ENCODE measurements at regions not wholly inside any gene's neighbourhood (a gene's known extent, or its start where the extent isn't known, plus 50 kb on each side); places are given as distances from the start of the nearest gene placed in this dataset.

DNA sequence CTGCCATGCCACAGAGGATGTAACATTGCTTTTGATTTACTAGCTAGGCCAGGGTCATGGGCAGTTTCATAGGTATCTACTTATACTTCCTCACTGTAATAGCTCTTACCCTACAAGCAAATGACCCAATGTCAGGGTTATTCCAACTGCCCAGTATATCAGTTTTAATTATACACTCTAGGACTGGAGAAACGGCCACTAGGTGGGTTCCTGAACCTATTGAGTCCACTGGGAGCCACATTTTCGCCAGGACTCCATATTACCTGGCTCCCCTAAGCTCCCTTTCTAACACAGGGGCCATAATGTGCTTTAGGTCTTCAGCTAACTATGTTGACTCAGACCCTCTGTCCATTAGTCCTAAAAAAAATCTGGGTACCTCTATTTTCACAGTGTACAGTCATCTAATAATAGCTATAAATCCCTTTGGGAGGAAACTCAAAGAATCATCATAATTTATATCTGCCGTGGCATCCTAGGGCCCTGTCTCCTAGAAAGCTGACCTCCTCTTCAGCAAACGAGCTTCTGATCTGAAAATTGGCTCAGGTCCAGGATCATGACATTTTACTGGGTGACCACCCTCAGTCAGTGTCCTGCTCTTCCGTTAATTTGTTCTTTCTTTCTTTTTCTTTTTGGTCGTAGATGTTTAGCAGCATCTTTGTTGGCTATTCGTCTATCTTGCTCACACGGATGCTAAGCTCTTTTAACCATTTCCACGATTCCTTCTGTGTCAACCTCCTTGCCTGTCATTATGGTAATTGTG lies 244.3 kb downstream of the FAM76B start:
- no peak overlapping the region for H3K27ac ChIP-seq
- H3K4me3 ChIP-seq (ENCODE audit: low read depth in 1 of 2, low read length in 1 of 2) = no peak overlapping the region
- no peaks in the 10 kb centered on the region for H3K4me1 ChIP-seq (ENCODE audit: control insufficient read depth in 1 of 2, insufficient read depth in 1 of 2, low read depth in 1 of 2, low read length in 1 of 2)
- TF ChIP-seq, protein P1, sequence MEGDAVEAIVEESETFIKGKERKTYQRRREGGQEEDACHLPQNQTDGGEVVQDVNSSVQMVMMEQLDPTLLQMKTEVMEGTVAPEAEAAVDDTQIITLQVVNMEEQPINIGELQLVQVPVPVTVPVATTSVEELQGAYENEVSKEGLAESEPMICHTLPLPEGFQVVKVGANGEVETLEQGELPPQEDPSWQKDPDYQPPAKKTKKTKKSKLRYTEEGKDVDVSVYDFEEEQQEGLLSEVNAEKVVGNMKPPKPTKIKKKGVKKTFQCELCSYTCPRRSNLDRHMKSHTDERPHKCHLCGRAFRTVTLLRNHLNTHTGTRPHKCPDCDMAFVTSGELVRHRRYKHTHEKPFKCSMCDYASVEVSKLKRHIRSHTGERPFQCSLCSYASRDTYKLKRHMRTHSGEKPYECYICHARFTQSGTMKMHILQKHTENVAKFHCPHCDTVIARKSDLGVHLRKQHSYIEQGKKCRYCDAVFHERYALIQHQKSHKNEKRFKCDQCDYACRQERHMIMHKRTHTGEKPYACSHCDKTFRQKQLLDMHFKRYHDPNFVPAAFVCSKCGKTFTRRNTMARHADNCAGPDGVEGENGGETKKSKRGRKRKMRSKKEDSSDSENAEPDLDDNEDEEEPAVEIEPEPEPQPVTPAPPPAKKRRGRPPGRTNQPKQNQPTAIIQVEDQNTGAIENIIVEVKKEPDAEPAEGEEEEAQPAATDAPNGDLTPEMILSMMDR (IDR thresholded peaks at IDR 0.05) = no peak
- H3K27me3 ChIP-seq = no peaks in the 10 kb centered on the region
- H3K36me3 ChIP-seq = no peaks in the 10 kb centered on the region
- no peaks in the 10 kb centered on the region for H3K9me3 ChIP-seq

DNA sequence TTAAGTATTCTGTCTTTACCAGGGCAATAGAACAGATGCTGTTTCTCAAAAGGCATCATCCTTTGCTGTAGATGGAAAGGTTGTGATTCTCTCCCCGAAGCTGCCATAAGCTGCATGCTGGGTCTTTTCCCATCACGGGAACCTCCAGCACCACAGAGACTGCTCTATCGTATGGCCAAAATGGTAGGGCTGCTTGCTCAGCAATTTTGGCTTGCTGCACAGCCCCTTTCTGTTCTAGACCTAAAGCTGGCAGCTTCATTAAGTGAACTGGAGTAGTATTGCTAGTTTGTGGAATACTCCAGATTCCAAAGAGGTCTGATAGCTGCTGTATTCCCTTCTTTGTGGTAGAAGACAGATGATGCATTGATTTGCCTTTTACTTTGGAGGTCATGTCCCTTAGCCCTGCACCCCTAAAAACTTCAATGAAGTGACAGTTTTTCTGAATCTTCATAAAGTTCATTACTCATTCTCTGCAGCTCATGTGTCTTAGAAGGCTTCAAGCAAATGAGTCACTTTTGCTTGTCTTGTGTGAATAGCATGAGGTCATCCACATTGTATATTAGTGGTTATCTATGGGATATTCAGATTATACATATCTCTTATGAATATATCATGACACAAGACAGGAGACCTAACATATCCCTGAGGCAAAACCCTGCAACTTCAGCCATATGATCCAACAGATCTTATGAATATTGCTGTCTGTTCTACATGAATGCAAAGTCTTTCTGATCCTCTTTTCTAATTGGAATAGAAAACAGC lies 245.3 kb downstream of the FAM76B start:
- Histone ChIP-seq H3K27ac (no peak overlapping the region), H3K4me3 (ENCODE audit: low read depth in 1 of 2, low read length in 1 of 2) (no peak overlapping the region), H3K4me1 (ENCODE audit: control insufficient read depth in 1 of 2, insufficient read depth in 1 of 2, low read depth in 1 of 2, low read length in 1 of 2) (no peaks in the 10 kb centered on the region), H3K27me3 (no peaks in the 10 kb centered on the region), H3K9me3 (no peaks in the 10 kb centered on the region), H3K36me3 (no peaks in the 10 kb centered on the region)
- TF ChIP-seq, protein P1 (IDR thresholded peaks at IDR 0.05) = no peak

DNA sequence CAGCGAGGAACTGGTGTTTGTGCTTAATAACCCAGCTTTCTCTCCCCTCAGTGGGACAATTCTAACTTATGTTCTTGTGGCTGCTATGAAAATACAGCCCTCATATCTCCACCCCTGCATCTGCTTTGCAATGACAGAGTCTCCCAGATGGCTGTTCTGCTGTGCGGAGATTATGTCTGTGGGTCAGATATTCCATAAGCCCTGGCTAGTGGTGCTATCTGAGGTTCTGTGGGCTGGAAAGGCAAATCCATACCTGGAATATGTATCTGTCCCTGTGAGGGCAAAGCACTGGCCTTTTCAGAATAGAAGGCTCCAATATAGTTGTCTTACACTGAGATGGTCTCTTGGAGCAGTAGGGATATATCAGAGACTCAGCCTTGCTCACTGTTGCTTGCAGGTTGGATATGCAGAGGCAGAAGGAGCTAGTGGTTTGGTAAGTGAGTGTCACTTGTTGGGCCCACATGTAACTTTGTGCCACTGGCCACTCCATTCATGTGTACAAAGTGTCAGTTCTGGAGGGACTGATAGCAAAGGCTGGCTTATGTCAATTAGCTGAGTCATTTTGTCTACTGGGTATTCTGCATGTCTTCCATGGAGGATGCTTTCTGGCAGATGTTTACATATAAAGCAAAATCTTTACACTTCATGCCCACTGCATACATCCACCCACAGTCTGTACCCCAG lies 246.6 kb downstream of the FAM76B start:
- H3K36me3 ChIP-seq = no peaks in the 10 kb centered on the region
- no peaks in the 10 kb centered on the region for H3K9me3 ChIP-seq
- no peak overlapping the region for H3K27ac ChIP-seq
- no peaks in the 10 kb centered on the region for H3K27me3 ChIP-seq
- H3K4me1 ChIP-seq (ENCODE audit: control insufficient read depth in 1 of 2, insufficient read depth in 1 of 2, low read depth in 1 of 2, low read length in 1 of 2) = no peaks in the 10 kb centered on the region
- H3K4me3 ChIP-seq (ENCODE audit: low read depth in 1 of 2, low read length in 1 of 2) = no peak overlapping the region
- TF ChIP-seq, protein P1 (IDR thresholded peaks at IDR 0.05) = no peak

DNA sequence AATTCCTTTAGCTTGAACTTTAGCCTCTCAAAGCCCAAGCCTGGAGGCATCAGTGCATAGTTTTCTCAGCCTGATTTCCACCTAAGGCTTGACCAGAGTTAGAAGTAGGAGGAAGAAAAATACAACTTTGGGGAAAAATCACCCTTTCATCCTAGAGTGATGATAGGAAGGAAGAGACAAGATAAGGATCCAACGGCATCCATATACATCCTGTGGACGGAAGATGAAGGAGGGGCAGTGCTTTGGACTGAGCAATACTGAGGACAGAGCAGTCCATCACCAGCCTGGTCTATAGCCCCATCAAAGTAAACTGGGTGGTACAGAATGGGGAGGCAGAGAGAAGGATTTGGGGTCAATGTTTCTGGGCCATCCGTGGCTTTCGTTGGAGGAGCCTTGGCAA lies 247.9 kb downstream of the FAM76B start:
- no peak overlapping the region for H3K27ac ChIP-seq
- no peak overlapping the region for H3K4me3 ChIP-seq (ENCODE audit: low read depth in 1 of 2, low read length in 1 of 2)
- TF ChIP-seq, protein P1 (IDR thresholded peaks at IDR 0.05) = no peak
- no peaks in the 10 kb centered on the region for H3K27me3 ChIP-seq
- no peaks in the 10 kb centered on the region for H3K9me3 ChIP-seq
- H3K4me1 ChIP-seq (ENCODE audit: control insufficient read depth in 1 of 2, insufficient read depth in 1 of 2, low read depth in 1 of 2, low read length in 1 of 2) = no peaks in the 10 kb centered on the region
- no peaks in the 10 kb centered on the region for H3K36me3 ChIP-seq

DNA sequence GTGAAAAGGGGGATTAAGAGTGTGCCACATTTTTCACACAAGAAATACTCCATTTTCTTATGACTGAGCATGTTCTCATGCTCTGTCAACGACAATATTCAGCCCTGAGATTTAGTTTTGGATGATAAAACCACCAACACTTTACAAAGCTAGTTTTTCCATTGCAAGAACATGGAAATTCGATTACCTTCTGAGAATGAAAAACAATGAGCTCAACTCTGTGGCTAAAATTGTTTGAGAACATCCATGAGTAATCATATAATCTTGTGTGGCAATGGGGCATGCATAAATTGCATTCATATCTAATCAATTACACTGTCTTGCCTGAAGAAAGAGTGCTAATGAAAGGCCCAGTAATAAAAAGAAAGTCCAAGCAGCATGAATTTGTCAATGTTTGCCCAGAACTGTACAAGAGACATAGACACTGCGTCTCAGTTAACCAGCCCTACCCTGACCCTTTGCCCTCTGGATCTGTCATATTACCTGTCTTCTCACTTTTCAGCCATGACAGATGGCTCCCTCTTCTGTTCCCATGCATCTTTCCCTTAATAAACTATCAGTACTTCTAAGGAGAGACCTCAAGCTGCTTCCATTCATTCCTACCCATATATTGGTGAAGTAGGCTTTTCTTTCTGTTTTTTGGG lies 253.4 kb downstream of the FAM76B start:
- H3K27ac ChIP-seq = no peak overlapping the region
- peaks cover 23% of the 10 kb centered on the region in 2 experiments for H3K4me1 ChIP-seq (ENCODE audit: control insufficient read depth in 1 of 2, insufficient read depth in 1 of 2, low read depth in 1 of 2, low read length in 1 of 2)
- H3K36me3 ChIP-seq = no peaks in the 10 kb centered on the region
- no peaks in the 10 kb centered on the region for H3K27me3 ChIP-seq
- H3K9me3 ChIP-seq = no peaks in the 10 kb centered on the region
- TF ChIP-seq, protein P1 (IDR thresholded peaks at IDR 0.05) = no peak
- no peak overlapping the region for H3K4me3 ChIP-seq (ENCODE audit: low read depth in 1 of 2, low read length in 1 of 2)
